Activated naive CD8-positive, alpha-beta T cell treated with anti-CD3 and anti-CD28 coated beads, Interleukin-2, amount 50 U/mL, for 16 hours (primary cell): ENCODE measurements at regions not wholly inside any gene's neighbourhood (a gene's known extent, or its start where the extent isn't known, plus 50 kb on each side); places are given as distances from the start of the nearest gene placed in this dataset.
"Not testable (repeated sequence)": the region's sequence is repeated elsewhere in the genome, so short reads cannot be mapped to it uniquely, and the experiment has no call there.

Source experiments
- DNase-seq: peaks from one replicate; pipeline ENCODE4 v3.0.0-alpha.2; 2020; ENCODE audit warnings: low read depth, low spot score

GRCh38 chr4:106525425-106525824 is 156.8 kb upstream of the GIMD1 start:
- not testable (repeated sequence) for DNase-seq

GRCh38 chr4:106524772-106525171 is 156.2 kb upstream of the GIMD1 start:
- not testable (repeated sequence) for DNase-seq

- DNase-seq = no peak
Observed at GRCh38 chr4:106522839-106523238, 154.3 kb upstream of the GIMD1 start.

- no peak for DNase-seq
Observed at GRCh38 chr4:106512706-106513105, 144.1 kb upstream of the GIMD1 start.

GRCh38 chr4:106507440-106507839 is 138.9 kb upstream of the GIMD1 start:
- DNase-seq = no peak

- DNase-seq = no peak
Observed at GRCh38 chr4:106503116-106504050, 134.8 kb upstream of the GIMD1 start.

GRCh38 chr4:106502106-106502699 is 133.6 kb upstream of the GIMD1 start:
- DNase-seq = peak; percentile 5

GRCh38 chr4:106497271-106497670 is 128.7 kb upstream of the GIMD1 start:
- no peak for DNase-seq

GRCh38 chr4:106496061-106496460 is 127.5 kb upstream of the GIMD1 start:
- DNase-seq = no peak

GRCh38 chr4:106495476-106495875 is 126.9 kb upstream of the GIMD1 start:
- no peak for DNase-seq

GRCh38 chr4:106494066-106494465 is 125.5 kb upstream of the GIMD1 start:
- no peak for DNase-seq

- no peak for DNase-seq
Observed at GRCh38 chr4:106493086-106493485, 124.5 kb upstream of the GIMD1 start.

GRCh38 chr4:106486533-106486932 is 118.0 kb upstream of the GIMD1 start:
- DNase-seq = no peak

- no peak for DNase-seq
Observed at GRCh38 chr4:106481801-106482200, 113.2 kb upstream of the GIMD1 start.

- no peak for DNase-seq
Observed at GRCh38 chr4:106478152-106478551, 109.6 kb upstream of the GIMD1 start.

- no peak for DNase-seq
Observed at GRCh38 chr4:106476741-106477140, 108.2 kb upstream of the GIMD1 start.

- DNase-seq = no peak
Observed at GRCh38 chr4:106473515-106473914, 104.9 kb upstream of the GIMD1 start.

- no peak for DNase-seq
Observed at GRCh38 chr4:106471151-106471550, 102.6 kb upstream of the GIMD1 start.

- no peak for DNase-seq
Observed at GRCh38 chr4:106463622-106464021, 95.0 kb upstream of the GIMD1 start.

- DNase-seq = no peak
Observed at GRCh38 chr4:106454581-106454980, 86.0 kb upstream of the GIMD1 start.

- DNase-seq = no peak
Observed at GRCh38 chr4:106454021-106454420, 85.4 kb upstream of the GIMD1 start.

- DNase-seq = no peak
Observed at GRCh38 chr4:106451091-106451490, 82.5 kb upstream of the GIMD1 start.

- DNase-seq = no peak
Observed at GRCh38 chr4:106450249-106450648, 81.7 kb upstream of the GIMD1 start.
